Calu3 (cell line): ENCODE measurements at regions not wholly inside any gene's neighbourhood (a gene's known extent, or its start where the extent isn't known, plus 50 kb on each side); places are given as distances from the start of the nearest gene placed in this dataset.

Experiments used
- BruUV-seq: library from RNA; stranded (reverse); fragments of 400-500 nt; replicated peaks from 2 replicates; lab custom pipeline; 2021; lab: Mats Ljungman, UMichigan
- CTCF ChIA-PET: fragments of 300-600 bp; sonication (Branson Sonifier 250); formaldehyde crosslinking; loops from one replicate; lab custom pipeline; 2022; ENCODE audit warnings: antibody characterized with exemption; lab: Charles Lee
- DNase-seq: peaks from one replicate; pipeline ENCODE4 v3.0.0; 2022
- H3K27ac Mint-ChIP-seq: one replicate; pipeline ENCODE4 v1.8.0; 2022; ENCODE audit warnings: mixed read lengths; ENCODE audit not compliant: unreplicated experiment
- H3K27me3 Mint-ChIP-seq: one replicate; pipeline ENCODE4 v1.8.0; 2022; ENCODE audit warnings: mixed read lengths; ENCODE audit not compliant: unreplicated experiment
- H3K36me3 Mint-ChIP-seq: one replicate; pipeline ENCODE4 v1.8.0; 2022; ENCODE audit warnings: mild to moderate bottlenecking, moderate library complexity, mixed read lengths; ENCODE audit not compliant: insufficient read depth, unreplicated experiment
- H3K4me1 Mint-ChIP-seq: one replicate; pipeline ENCODE4 v1.8.0; 2022; ENCODE audit warnings: mild to moderate bottlenecking, low read depth, mixed read lengths; ENCODE audit not compliant: unreplicated experiment
- H3K4me3 Mint-ChIP-seq: one replicate; pipeline ENCODE4 v1.8.0; 2022; ENCODE audit warnings: mild to moderate bottlenecking, low read depth, moderate library complexity, mixed read lengths; ENCODE audit not compliant: unreplicated experiment
- H3K9me3 Mint-ChIP-seq: one replicate; pipeline ENCODE4 v1.8.0; 2022; ENCODE audit warnings: low read depth, mixed read lengths; ENCODE audit not compliant: unreplicated experiment
- CTCF ChIP-seq: fragments of 200-600 bp; IDR thresholded peaks from one replicate; pipeline ENCODE4 v1.8.0; 2022; ENCODE audit warnings: antibody characterized with exemption; ENCODE audit not compliant: unreplicated experiment
- intact Hi-C: fragments of 100-400 bp; cut with micrococcal nuclease; formaldehyde crosslinking; loops from one replicate; pipeline ENCODE4 v1.10.0; 2022; ENCODE audit not compliant: unreplicated experiment

- H3K4me3 Mint-ChIP-seq: no peak overlapping the region
- no peak for DNase-seq
- H3K36me3 Mint-ChIP-seq: no peaks in the 10 kb centered on the region
- H3K9me3 Mint-ChIP-seq: no peaks in the 10 kb centered on the region
- no TSS peak for BruUV-seq
- intact Hi-C loops: no loop called here
- TF ChIP-seq CTCF: no peak
- CTCF ChIA-PET: interaction anchor here (0.7 kb wide), 1 partner anchor 12 kb away, joined by 3 read pairs; no protein-coding TSS in a partner anchor
- H3K27ac Mint-ChIP-seq: no peak overlapping the region
- no peaks in the 10 kb centered on the region for H3K27me3 Mint-ChIP-seq
- no peaks in the 10 kb centered on the region for H3K4me1 Mint-ChIP-seq
Observed at GRCh38 chr19:13693889-13694288, 70.4 kb upstream of the MRI1 start.

- peak; percentile 14 for DNase-seq
Observed at GRCh38 chr19:13691569-13692435, 72.5 kb upstream of the MRI1 start.

GRCh38 chr19:13689085-13689484 is 75.2 kb upstream of the MRI1 start:
- H3K4me3 Mint-ChIP-seq: no peak overlapping the region
- H3K27ac Mint-ChIP-seq: no peak overlapping the region
- intact Hi-C loops: no loop called here
- no peaks in the 10 kb centered on the region for H3K27me3 Mint-ChIP-seq
- H3K4me1 Mint-ChIP-seq: no peaks in the 10 kb centered on the region
- no peak for TF ChIP-seq CTCF
- CTCF ChIA-PET: interaction anchor here (0.6 to 0.8 kb wide), 3 partner anchors 9 to 47 kb away, joined by 3 to 5 read pairs (median 5); no protein-coding TSS in a partner anchor
- no peaks in the 10 kb centered on the region for H3K36me3 Mint-ChIP-seq
- BruUV-seq: no TSS peak
- DNase-seq: peak; percentile 19
- no peaks in the 10 kb centered on the region for H3K9me3 Mint-ChIP-seq

More at GRCh38 chr19:13691569-13692435, 72.5 kb upstream of the MRI1 start:
- Mint-ChIP-seq H3K27ac (no peak overlapping the region), H3K4me3 (no peak overlapping the region), H3K9me3 (no peaks in the 10 kb centered on the region), H3K27me3 (no peaks in the 10 kb centered on the region), H3K36me3 (no peaks in the 10 kb centered on the region), H3K4me1 (no peaks in the 10 kb centered on the region)
- CTCF ChIA-PET: interaction anchor here (0.6 kb wide), 2 partner anchors 23 to 430 kb away, joined by 3 read pairs; no protein-coding TSS in a partner anchor
- TF ChIP-seq CTCF: no peak
- no TSS peak for BruUV-seq
- intact Hi-C loops: no loop called here

- intact Hi-C loops: no loop called here
- TF ChIP-seq CTCF: no peak
- H3K27me3 Mint-ChIP-seq: no peaks in the 10 kb centered on the region
- peaks cover 4% of the 10 kb centered on the region for H3K9me3 Mint-ChIP-seq
- H3K36me3 Mint-ChIP-seq: peaks cover 9% of the 10 kb centered on the region
- H3K4me1 Mint-ChIP-seq: no peaks in the 10 kb centered on the region
- H3K4me3 Mint-ChIP-seq: no peak overlapping the region
- no peak for DNase-seq
- H3K27ac Mint-ChIP-seq: no peak overlapping the region
- BruUV-seq: no TSS peak
- CTCF ChIA-PET: no interaction called here
Observed at GRCh38 chr19:13684021-13684420, 80.3 kb upstream of the MRI1 start.
